ENCODE measurements at regions not wholly inside any gene's neighbourhood (a gene's known extent, or its start where the extent isn't known, plus 50 kb on each side); places are given as distances from the start of the nearest gene placed in this dataset.

GRCh38 chr13:95496485-95496884 is 56.0 kb upstream of the CLDN10 start (continued):
- TF ChIP-seq EZH2 (IDR thresholded peaks at IDR 0.05; ENCODE audit: borderline replicate concordance, low read depth, low read length) (no peak), ZNF77 (CRISPR knock-in tag; IDR thresholded peaks at IDR 0.05) (no peak), EHMT2 (IDR thresholded peaks at IDR 0.05) (no peak), BACH1 (tag; IDR thresholded peaks at IDR 0.05) (no peak), CBX5 (IDR thresholded peaks at IDR 0.05; ENCODE audit: borderline replicate concordance, low read depth) (no peak), ZNF3 (CRISPR knock-in tag; IDR thresholded peaks at IDR 0.05) (no peak), SRSF7 (optimal IDR thresholded peaks at IDR 0.05; ENCODE audit: low read depth, low read length) (no peak), GATA2 (CRISPR knock-in tag; IDR thresholded peaks at IDR 0.05) (no peak), THRAP3 (IDR thresholded peaks at IDR 0.05; ENCODE audit: borderline replicate concordance) (no peak), ZFX (CRISPR knock-in tag; IDR thresholded peaks at IDR 0.05) (no peak), PRPF4 (IDR thresholded peaks at IDR 0.05; ENCODE audit: insufficient read depth, low read depth, low read length, poor library complexity, severe bottlenecking) (no peak), BRF1 (IDR thresholded peaks at IDR 0.05; ENCODE audit: borderline replicate concordance, extremely low read depth, insufficient read length) (no peak), ZFP30 (CRISPR knock-in tag; IDR thresholded peaks at IDR 0.05; ENCODE audit: borderline replicate concordance) (no peak), ILF3 (IDR thresholded peaks at IDR 0.05; ENCODE audit: borderline replicate concordance) (no peak)
- TF ChIP-seq, protein P1, sequence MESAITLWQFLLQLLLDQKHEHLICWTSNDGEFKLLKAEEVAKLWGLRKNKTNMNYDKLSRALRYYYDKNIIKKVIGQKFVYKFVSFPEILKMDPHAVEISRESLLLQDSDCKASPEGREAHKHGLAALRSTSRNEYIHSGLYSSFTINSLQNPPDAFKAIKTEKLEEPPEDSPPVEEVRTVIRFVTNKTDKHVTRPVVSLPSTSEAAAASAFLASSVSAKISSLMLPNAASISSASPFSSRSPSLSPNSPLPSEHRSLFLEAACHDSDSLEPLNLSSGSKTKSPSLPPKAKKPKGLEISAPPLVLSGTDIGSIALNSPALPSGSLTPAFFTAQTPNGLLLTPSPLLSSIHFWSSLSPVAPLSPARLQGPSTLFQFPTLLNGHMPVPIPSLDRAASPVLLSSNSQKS (CRISPR knock-in tag; IDR thresholded peaks at IDR 0.05) = no peak
